HL-60/S4 (cell line): ENCODE measurements at regions not wholly inside any gene's neighbourhood (a gene's known extent, or its start where the extent isn't known, plus 50 kb on each side); places are given as distances from the start of the nearest gene placed in this dataset.
"Not testable (repeated sequence)": the region's sequence is repeated elsewhere in the genome, so short reads cannot be mapped to it uniquely, and the experiment has no call there.

ENCODE experiments used
- in situ Hi-C: fragments of 300-500 bp; cut with MboI; formaldehyde crosslinking; loops from 2 replicates; pipeline ENCODE4 v1.14.3; 2022; ENCODE audit warnings: low sequenced_read_pairs

DNA sequence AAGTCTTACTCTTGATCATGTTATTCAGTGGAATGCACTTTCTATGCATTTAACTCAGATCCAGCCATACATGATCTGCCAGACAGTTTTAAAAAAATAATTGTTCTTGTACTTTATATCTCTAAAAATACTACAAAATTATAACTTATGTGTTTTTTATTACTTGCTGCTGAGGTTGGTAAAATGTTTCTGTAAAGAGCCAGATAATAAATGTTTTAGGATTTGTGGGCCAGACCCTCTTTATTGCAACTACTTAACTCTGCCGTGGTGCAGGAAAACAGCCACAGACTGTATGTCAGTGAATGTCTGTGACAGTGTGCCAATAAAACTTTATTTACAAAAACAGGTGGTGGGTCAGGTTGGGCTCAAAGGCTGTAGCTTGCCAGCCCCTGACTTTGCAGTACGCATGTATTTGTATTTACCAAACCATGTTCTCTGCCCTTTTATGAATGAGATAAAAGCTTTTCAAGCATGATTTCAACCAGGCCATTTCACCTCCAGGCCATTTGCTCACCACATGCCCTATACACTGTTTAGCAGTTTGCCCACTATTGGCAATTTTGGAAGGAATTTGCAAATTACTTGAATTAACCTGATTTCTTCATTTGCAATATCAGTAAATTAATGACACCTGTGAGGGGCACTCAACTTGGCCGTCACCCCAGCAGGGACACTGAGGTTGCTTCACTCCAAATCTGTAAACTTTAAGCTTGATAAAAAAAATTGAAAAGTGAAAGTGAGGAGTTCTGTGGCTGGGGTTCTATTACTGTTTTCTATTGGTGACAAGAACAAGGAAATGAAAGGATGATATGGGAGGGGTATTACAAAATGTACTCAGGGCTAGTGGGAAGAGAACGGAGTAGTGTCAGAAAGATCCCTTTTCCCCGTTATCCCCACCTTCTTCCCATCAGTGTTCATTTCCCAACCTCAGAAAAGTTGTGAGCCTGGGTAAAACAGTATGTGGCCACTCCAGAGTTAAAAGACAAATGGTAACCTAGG lies 133.4 kb downstream of the CEBPB start:
- in situ Hi-C loops = no loop called here

DNA sequence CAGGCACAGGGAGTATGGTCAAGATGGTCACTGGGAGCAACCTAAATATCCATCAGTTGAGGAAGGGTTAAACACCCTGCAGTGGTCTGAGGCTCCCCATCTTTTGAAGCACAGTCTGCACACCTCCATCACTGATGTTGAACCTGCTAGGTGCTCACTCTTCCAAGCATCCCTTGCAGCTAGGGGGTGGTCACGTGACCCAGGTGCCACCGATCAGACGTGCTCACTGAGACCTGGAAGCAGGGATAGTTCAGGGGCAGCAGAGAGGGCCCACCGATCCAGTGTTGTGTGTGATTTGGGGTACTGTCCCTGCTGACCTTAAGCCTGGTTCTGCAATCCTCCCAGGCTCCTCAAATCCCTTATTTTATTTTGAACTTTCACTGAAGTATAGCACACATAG lies 134.6 kb downstream of the CEBPB start:
- in situ Hi-C loops = no loop called here

DNA sequence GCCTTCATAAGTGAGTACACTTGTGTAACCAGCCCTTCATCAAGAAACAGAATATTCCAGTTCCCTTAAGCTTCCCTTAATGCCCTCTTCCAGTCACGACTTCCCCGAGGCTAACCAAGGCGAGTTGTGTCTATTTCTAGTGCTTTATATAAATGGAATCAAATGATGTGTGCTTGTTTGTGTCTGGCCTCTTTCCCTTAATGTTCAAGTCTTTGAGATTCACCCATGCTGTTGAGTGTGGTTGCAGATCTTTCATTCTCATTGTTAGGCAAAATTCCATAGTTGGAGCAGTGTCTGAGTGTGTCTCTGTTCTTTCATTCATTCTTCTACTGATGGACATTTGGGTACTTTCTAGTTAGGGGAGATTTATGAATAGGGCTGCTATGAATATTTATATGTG lies 135.0 kb downstream of the CEBPB start:
- in situ Hi-C loops = no loop called here

DNA sequence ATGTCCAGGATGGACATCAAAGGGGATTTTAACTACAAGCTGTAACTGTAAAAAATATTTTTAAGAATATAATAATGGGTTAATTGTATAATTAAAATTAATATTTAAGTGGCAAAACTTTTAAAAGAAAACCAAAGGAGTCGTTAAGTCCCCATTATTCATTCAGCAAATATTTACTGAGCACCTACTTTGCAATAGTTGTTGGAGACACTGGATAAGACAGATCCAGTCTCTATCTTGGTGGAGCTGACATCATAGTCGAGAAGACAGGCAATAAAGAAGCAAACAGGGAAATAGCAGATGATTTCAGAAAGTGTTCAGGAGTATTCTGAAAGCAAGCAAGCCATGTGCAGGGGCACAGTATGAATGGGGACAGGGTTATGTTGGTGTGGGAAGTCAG lies 137.0 kb downstream of the CEBPB start:
- in situ Hi-C loops = no loop called here

DNA sequence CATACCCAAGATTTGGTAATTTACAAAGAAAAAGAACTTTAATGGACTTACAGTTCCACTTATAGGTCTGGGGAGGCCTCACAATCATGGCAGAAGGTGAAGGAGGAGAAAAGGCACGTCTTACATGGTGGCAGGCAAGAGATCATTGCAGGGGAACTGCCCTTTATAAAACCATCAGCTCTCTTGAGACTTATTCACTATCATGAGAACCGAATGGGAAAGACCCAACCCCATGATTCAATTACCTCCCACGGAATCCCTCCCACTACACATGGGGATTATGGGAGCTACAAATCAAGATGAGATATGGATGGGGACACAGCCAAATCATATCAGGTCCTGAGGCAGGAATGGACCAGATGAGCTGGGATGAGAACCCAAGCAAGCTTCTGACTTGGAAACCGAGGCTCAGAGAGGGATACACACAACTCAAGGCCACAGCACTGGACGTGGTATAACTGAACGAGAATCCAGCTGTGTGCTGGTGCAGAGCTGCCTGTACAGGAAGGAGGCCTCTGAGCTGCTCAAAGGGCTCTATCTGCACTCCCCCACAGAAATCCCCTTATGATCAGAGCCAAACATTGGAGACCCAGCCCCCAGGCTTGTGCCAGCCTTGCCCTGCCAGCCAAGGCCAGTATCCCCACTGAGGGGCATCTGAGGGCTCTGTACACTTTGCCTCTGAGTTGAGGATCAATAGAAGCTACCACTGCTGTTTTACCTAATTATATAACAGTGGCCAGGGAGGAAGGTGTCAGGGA lies 137.8 kb downstream of the CEBPB start:
- in situ Hi-C loops = no loop called here

DNA sequence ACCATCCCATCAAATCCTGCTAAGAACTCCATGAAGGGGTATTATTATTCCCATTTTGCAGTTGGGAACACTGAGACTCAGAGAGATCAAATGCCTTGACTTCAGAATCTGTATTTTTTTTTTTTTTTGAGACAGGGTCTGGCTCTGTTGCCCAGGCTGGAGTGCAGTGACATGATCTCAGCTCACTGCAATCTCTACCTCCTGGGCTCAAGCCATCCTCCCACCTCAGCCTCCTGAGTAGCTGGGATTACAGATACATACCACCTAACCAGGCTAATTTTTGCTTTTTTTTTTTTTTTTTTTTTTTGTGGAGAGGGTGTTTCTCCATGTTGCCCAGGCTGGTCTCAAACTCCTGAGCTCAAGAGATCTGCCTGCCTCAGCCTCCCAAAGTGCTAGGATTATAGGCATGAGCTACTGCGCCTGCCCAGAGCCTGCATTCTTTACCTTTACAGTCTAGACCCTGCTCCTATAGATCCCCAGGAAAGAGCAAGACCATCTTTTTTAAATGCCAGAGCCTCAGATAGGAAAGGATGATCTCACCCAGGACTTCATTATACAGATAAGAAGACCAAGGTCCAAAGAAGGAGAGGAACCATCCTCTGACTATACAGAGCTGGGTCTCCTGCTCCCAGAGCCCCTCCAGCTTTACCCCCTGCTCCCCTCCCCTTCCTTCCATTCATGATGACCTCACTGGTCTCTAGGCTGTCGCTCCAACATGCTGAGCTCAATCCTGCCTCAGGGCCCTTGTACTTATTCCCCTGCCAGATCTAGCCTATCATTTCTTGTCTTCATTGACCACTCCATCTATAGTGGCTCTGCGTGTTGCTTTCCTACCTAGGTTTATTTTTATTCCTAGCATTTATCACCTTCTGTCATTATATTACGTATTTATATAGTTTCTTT lies 138.6 kb downstream of the CEBPB start:
- in situ Hi-C loops = no loop called here

DNA sequence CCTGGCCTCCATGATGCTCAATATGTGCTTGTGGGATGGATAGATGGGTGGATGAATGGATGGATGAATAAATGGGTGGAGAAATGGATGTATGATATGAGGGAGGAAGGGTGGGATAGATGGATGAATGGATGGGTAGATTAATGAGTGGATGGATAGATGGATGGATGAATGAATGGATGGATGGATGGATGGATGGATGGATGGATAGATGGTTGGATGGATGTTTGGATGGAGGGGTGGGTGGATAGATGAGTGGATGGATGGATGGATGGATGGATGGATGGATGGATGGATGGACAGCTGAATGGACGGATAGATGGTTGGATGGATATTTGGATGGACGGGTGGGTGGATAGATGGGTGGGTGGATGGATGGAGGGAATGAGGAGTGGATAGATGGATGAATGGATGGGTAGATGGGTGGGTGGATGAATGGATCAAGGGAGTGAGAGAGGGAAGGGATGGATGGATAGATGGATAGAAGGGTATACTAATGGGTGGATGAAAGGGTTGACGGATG lies 139.4 kb downstream of the CEBPB start:
- in situ Hi-C loops = no loop called here

DNA sequence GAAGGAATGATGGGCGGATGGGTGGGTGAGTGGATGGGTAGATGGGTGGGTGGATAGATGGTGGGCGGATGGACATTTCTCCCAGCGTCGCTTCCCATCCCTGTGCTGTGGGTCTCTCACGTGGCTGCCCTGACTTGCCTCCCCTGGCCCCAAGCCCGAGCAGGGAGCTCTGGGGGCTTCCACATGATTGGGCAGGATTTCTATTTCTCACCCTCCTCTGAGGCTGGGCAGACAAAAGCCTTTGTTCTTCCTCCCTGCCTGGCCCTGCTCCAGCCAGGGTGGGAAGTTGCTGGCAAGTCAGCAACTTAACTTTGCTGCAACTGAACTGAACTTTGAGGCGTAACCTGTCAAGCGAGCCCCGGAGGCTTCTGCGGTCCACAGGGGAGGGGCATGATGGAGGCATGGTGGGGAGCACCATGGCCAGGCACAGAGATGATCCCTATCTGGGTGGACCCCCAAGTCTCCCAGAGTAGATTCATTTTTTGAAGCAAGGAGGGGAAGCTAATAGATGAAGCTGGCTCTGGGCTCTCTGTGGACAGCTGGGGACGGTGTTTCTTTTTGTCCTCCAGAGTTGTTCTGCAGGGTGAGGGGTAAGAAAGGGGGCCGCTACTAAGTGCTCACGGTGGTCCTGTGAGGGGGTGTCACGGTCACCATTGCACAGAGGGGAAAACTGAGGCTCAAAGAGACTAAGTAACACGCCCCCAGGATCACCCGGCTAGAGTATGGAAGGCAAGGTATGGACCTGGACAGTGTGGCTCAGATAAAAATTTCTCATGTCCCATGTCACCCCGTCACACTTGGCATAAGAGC lies 140.1 kb downstream of the CEBPB start:
- in situ Hi-C loops = no loop called here

DNA sequence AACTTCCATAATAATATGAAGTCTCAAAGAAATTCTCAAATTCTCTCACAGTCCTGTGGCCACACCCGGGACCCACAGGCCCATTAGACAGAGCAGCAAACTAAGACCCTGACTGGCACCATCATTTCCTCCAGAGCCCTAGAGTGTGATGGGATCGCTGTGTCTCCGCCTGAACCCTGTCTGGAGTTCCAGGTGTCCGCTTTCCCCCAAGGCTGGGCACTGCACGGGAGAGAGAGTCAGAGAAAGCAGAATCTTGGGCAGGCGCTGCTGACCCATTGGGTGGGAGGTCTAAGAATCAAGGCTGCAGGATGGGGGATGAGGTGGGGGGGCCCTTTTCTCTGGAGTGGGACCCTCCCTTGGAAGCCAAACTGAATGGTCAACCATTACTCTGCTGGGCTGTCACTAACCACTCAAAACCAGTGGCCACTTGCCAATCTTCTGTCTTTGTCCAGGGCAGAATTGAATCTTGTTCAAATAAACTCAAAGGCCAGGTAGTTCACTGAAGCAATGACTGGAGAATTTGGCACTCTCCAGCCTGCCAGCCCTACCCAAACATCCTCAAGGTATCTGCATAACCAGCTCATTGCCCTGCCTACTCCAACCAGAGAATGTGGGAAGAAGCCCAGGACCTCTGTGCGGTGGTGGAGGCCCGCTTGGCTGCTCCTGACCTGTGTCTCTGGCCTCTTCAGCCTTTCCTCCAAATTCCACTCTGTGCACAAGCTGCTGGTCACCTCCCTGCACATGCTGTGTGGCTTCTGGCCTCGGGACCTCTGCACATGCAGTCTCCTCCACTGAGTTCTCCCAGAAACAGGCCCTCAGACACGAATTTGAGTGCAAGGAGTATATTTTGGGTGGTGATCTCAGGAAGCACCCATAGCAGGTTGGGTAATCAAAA lies 141.1 kb downstream of the CEBPB start:
- in situ Hi-C loops = no loop called here

DNA sequence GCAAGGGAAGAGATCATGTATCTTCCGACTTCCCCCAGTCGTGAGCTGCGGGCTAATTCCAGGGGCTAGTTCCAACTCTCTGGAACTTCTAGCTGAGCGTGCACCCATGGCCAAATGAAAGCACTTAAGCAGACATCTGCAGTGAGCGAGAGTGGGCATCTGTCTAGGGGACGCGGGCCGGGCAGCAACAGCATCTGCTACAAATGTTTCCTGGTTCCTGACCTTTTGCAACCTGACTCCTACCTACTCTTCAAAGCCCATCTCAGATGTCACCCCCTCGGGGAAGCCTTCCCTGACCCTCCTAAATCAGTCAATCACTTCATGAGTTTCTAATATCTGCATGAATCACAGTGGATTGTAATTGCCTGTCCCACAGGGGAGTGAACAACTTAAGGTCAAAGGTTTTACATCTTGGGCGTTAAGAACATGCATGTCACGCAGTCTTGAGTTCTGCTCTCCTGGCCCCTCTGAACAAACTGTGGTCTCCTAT lies 141.9 kb downstream of the CEBPB start:
- in situ Hi-C loops = no loop called here

DNA sequence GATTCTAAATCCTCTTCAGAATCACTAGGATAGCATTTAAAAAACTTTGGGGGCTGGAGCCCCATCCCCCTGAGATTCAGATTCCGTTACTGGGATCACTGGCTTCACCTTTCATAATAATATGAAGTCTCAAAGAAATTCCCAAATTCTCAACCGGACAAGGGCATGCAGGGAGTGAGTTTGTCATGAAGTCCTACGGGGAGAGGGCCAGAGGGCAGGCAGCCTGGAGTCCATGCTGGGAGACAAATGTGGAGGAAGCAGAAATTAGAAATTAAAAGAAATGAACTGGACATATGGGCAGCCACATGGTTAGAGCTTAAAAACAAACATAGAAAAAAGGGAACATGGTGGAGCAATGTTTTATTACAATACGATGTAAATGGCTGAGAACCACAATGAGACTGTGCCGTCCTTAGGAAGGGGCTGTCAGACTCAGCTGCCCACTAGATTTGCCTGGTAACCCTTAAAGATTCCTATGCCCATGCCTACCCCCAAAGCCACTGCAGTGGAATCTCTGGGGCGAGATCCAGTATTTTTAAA lies 142.6 kb downstream of the CEBPB start:
- in situ Hi-C loops = no loop called here

DNA sequence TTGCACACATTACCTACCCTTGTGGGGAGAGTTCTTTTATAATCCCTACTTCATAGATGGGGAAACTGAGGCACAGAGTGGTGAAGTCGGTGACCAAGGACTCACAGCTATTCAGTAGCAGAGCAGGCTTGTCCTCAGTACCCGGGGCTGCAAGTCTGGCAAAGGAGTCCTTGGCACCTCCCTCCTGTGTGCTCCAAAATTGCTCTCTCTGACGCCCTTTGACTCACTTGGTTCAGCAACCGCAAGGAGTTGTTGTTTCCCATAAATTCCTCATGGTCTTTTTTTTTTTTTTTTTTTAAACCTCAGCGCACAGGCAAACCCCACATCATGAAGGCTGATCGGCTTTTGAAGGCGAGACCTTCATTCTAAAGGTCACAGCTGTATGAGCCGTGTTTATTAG lies 143.2 kb downstream of the CEBPB start:
- in situ Hi-C loops = no loop called here

DNA sequence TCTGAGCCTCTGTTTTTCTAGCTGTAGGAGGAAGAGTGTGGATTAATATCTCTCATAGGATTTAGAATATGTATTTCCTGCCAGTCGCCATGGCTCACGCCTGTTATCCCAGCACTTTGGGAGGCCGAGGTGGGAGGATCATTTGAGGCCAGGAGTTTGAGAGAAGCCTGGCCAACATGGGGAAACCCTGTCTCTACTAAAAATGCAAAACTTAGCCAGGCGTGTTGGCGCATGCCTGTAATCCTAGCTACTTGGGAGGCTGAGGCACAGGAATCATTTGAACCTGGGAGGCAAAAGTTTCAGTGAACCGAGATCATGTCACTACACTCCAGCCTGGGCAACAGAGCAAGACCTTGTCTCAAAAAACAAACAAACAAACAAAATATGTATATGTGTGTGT lies 143.9 kb downstream of the CEBPB start:
- in situ Hi-C loops = not testable (repeated sequence)

DNA sequence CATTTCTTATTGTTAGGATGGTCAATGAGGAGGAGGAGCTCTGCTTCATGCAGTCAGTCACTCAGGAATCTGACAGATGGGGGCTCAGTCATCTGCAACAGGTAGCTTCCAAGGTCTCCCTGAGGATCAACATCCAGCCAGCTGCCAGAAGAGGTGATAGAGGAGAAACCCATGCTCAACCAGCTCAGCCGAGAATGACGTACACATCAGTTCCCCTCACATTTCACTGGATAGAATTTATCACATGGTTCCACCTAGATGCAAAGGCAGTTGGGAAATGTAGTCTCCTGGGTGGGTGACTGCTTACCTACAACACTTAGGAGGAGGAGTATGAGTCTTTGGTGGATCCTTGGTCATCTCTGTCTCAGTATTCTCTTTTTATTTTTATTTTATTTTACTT lies 144.5 kb downstream of the CEBPB start:
- in situ Hi-C loops = no loop called here

DNA sequence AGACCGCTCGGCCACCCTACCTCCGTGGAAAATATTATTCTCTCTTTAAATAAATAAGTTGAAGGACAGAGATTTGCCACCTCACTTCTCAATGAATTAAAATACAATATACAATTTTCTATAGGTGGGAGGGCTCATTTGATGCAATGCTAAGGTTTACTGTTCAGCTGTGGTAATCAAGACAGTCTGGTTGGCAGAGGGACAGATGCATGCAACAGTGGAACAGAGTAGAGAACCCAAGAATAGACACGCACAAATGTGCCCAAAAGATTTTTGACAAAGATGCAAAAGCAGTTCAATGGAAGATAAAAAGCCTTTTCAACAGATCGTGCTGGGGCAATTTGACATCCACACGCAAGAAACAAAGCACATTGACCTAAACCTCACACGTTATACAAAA lies 145.2 kb downstream of the CEBPB start:
- in situ Hi-C loops = no loop called here

DNA sequence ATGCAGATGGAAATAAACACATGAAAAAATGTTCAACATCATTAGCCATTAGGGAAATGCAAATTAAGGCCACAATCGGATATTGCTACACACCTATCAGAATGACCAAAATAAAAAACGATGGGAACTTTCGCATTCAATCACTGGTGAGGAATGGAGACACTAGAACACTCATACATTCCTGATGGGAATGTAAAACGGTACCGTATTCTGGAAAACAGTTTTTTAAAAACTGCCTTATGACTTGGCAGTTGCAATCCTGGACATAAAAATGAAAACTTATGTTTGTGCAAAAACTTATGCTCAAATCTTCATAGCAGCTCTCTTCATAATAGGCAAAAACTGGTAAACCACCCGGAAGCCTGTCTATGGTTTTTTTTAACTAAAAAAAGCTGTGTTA lies 146.0 kb downstream of the CEBPB start:
- in situ Hi-C loops = no loop called here

DNA sequence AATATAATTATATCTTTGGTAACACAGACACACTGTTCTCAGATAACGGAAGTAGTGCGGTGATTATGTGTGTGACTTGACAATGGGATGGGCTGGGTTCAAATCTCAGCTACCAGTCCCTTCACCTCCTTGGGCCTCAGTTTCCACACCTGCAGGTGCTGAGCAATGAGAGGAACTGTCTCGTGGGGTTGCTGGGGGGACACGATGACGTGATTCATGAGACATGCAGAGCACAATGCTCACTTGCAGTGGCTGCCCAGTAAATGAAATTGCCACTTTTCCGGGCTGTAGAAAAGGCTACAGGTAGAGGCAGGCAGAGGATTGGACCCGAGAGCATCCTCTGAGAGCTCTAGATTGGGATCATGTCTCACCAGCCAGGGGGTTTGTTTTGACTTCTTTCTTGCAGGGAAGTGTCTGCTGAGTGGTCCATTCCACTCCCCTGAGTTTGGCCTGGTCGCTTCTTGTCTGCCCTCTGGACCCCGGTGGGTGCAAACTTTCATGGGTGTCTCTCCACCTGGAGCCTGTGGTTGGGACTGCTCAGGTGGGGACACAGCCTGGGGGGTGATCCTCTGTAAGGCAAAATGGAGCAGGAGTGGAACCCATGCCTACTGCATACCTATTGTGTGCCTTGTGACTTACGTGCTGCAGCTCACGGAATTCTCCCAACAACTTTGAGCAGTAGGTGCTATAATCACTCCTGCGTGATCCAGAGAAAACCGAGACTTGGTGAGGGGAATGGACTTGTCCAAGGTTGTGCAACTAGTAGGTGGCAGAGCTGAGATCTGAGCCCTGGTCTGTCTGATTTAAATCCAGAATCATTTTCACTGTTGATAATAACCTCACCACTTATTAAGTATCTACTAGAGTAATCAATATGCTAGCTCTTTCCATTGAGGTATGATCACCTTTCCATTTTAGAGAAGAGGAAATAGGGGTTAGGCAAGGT lies 147.2 kb downstream of the CEBPB start:
- in situ Hi-C loops = no loop called here
